ENCODE measurements at regions not wholly inside any gene's neighbourhood (a gene's known extent, or its start where the extent isn't known, plus 50 kb on each side); places are given as distances from the start of the nearest gene placed in this dataset.

DNA sequence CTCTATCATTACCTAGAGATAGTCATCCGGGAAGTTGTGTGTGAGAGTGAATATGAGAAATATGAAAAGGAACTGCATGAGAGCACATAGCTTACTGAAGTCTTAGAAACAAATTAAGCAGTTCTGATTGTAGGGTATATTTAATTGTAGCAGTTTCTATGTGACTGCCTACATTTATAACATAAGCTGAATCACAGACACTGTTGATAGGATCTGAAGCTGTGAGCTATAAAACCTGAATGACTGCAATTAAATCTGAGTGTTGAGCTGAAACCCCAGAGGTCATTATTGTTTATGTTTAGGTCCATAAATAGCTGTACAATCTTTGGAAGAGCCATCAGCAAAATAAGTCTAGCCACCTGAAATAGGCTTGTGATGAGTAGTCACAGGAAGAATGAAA is 210.1 kb upstream of the CXCL13 start:
- ATAC-seq: no peak
- 0% methylated on average over 1 of the region's 1 CpG for WGBS (ENCODE audit: insufficient coverage, insufficient replicate concordance, low lambda C conversion rate, missing lambda C conversion rate)
- Histone ChIP-seq H3K79me2 (ENCODE audit: control insufficient read depth, insufficient read depth, low read length) (no peaks in the 10 kb centered on the region), H3K9ac (ENCODE audit: control insufficient read depth, insufficient read depth, low read length) (no peak overlapping the region), H3K4me2 (ENCODE audit: control insufficient read depth, insufficient read depth) (no peak overlapping the region), H3K4me3 (no peak overlapping the region), H3K36me3 (ENCODE audit: control insufficient read depth in 2 of 2, insufficient read depth in 2 of 2, low read length in 1 of 2) (no peaks in the 10 kb centered on the region), H3K9me3 (replicated peaks; ENCODE audit: control insufficient read depth, insufficient read depth, low read length) (no peaks in the 10 kb centered on the region), H2AFZ (ENCODE audit: control insufficient read depth, low read depth, low read length) (no peak overlapping the region), H3K4me1 (ENCODE audit: control insufficient read depth, insufficient read depth, low read length) (no peaks in the 10 kb centered on the region), H3K27me3 (replicated peaks in 1 of 2; ENCODE audit: control insufficient read depth in 2 of 2, insufficient read depth in 2 of 2, low read length in 1 of 2) (no peaks in the 10 kb centered on the region), H4K20me1 (ENCODE audit: control insufficient read depth, insufficient read depth) (no peaks in the 10 kb centered on the region), H3K27ac (ENCODE audit: control insufficient read depth, insufficient read depth) (no peak overlapping the region)
- CTCF ChIA-PET: interaction anchor here (0.6 to 1.4 kb wide), 4 partner anchors 9 to 306 kb away, joined by 3 to 10 read pairs (median 4); no protein-coding TSS in a partner anchor
- SMC1A ChIA-PET (ENCODE audit: uncharacterized antibody, unreplicated experiment): interaction anchor here (0.6 to 2.5 kb wide), 3 partner anchors 11 to 350 kb away, joined by 3 to 9 read pairs (median 4); no protein-coding TSS in a partner anchor
- POLR2A ChIA-PET: no interaction called here
- no peak for FAIRE-seq
- in situ Hi-C loops (cut with MboI): no loop called here
- TF ChIP-seq, protein P1, sequence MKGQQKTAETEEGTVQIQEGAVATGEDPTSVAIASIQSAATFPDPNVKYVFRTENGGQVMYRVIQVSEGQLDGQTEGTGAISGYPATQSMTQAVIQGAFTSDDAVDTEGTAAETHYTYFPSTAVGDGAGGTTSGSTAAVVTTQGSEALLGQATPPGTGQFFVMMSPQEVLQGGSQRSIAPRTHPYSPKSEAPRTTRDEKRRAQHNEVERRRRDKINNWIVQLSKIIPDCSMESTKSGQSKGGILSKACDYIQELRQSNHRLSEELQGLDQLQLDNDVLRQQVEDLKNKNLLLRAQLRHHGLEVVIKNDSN (IDR thresholded peaks at IDR 0.05; ENCODE audit: borderline replicate concordance, extremely low read length, insufficient read depth, low read depth, low read length): no peak
- TF ChIP-seq DPF2 (IDR thresholded peaks at IDR 0.05): no peak
- no peak for TF ChIP-seq E2F4 (IDR thresholded peaks at IDR 0.05; ENCODE audit: low read depth, low read length)
- no peak for TF ChIP-seq POU2F2 (IDR thresholded peaks at IDR 0.05; ENCODE audit: borderline replicate concordance, low read depth, low read length)
- TF ChIP-seq CREB1 (IDR thresholded peaks at IDR 0.05; ENCODE audit: low read depth): no peak
- TF ChIP-seq CHD2 (IDR thresholded peaks at IDR 0.05; ENCODE audit: borderline replicate concordance, low read depth, low read length): no peak
- TF ChIP-seq STAT1 (conservative IDR thresholded peaks at IDR 0.05): no peak
- TF ChIP-seq CHD4 (IDR thresholded peaks at IDR 0.05): no peak
- DNase-seq (ENCODE audit: low read depth, low spot score): no peak
- RAD21 ChIA-PET (ENCODE audit: unreplicated experiment): interaction anchor here (1.1 kb wide), 1 partner anchor 37 kb away, joined by 3 read pairs; no protein-coding TSS in a partner anchor
- intact Hi-C loops (cut with micrococcal nuclease; ENCODE audit: unreplicated experiment): no loop called here
- no TSS peak for BruUV-seq (replicated peaks)

All from GM12878 (cell line).